CD4-positive, alpha-beta T cell treated with Interleukin-1 beta for 1 hour (primary cell): ENCODE measurements at regions not wholly inside any gene's neighbourhood (a gene's known extent, or its start where the extent isn't known, plus 50 kb on each side); places are given as distances from the start of the nearest gene placed in this dataset.

Experiments
- DNase-seq, 2 donors: peaks; one replicate each; pipeline ENCODE4 v3.0.0-alpha.2; 2020 to 2022

DNA sequence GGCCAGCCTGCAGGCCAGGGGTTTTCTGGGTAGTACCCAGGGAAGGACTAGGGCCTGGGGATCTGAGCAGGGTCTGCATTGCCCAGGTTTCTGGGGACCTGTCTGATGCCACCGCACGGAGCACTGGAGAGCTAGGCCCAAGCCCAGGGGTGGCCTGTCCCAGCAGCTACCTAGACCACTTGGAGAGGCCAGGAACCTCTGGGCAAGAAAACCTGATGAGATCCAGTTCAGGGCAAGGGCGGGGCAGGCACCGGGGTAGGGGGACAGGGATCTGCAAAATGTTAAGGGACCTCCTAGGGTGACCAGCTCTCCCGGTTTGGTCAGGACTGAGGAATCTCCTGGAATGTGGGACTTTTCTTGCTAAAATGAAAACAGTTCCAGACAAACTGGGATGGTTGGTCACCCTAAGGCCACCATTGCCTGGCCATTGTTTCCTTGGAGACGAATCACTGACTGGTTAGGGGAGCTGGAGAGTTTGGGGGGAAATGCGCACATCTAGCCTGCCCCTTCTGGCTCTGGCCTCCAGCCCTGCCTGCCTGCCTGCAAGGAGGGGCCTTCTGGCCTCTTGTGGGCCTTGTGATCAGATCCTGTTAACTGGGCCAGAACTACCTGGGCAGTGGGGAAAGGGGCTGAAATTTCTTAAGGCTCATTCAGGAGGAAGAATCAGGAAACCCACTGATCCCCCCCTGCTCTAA, 117.4 kb upstream of the TLE3 start:
- no peak for DNase-seq

- DNase-seq = no peak
These were observed 116.6 kb upstream of the TLE3 start for GRCh38 chr15:70214276-70214675.

DNA sequence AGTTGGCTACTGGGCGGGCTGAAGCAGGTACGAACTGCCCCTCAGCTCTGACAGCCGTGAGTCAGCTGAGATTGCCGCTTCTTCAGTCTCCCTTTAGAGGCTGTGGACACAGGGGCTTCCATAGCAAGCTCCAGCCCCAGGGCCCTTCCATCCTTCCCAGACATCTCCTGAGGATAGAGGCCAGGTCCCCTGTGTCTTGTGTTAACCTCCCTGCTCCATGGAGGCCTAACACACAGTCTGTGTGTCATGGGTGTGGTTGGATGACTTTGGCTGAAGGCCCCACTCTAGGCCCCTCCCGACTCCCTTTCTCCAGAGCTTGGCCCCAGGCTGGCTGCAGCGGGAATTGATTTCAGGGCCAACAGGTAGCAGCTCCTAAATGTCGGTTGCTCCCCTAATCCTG, 116.1 kb upstream of the TLE3 start:
- no peak for DNase-seq

DNA sequence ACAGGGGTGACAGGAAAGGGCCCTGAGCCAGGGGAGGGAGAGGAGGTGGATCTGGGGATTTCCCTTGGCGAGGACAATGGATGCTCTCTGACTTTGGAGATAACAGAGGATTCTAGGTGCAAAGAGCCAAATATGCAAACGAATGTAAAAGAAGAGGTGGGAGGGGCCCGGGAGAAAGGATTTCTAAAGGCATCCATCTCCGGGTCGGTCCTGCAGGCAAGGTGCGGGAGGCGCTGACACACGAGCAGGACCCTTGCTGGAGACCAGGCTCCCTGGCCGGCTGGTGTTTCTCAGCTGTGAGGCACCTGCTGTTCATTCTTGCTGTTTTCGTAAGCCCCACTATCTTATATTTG, 115.2 kb upstream of the TLE3 start:
- DNase-seq = no peak

DNA sequence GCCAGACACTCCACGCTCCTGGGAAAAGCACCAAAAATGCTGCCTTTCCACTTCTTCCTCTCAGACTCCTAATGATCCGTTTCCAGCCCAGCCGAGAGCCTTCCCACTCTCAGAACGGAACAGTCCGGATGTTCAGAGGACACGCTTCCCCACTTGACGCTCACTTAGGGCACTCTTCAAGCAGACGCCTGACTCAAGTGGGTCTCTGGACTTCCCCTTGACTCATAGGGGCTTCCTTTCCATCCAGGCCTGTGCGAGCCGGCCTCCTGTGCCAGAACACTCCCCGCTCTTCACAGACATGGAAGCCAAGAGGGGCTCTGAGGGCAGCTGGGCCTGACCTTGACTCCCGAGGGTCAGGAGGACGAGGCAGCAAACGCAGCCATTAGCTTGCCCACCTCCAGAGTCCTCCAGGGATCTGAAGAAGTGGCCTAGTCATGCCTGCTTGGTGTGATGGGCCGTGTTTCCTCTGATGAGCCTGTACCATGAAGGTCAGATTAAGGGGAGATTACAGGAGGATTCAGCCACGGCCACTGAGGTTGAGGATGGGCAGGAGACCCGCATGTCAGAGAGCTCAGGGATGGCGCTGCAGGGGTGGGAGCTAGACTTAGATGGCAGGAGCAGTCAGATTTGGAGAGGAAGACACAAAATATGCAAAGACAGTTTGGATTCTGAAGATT, 114.7 kb upstream of the TLE3 start:
- no peak for DNase-seq

DNA sequence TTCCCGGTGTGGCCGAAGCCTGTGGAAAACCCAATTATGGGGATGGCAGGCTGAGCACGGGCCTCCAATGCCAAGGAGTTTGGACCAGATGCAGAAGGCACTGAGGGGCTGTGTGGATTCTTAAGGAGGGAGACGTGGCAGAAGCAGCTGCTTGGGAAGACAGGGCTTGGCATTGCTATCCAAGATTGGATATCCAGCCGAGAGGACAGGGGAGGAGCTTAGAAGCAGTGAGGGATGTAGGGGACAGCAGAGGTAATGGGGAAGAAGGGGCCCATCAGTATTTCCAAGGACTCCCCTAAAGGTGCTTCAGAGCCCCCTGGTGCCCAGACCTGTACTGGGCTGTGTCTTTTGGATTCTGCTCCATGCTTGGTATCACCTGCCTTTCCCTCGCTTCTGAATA, 112.8 kb upstream of the TLE3 start:
- peak in 1 of 2 donors; percentile 5 for DNase-seq

GRCh38 chr15:70210076-70210475, 112.4 kb upstream of the TLE3 start:
- no peak for DNase-seq

DNA sequence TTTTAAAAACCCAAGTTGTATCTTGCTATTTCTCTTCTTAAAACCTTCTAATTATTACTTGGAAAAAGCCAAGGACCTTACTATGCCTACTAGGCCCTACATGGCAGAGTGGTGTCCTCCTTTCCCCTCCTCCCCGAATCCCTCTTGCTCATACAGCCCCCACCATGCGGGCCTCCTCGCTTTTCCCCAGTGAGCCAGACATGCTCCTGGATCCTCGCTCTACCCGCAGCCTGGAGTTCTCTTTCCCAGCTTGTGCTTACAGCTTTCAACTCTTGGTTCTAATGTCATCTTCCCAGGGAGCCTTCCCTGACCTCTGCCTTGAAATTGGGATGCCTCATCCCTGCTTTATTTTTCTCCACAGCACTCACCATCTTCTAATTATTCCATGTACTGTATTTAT, 111.8 kb upstream of the TLE3 start:
- DNase-seq = no peak

DNA sequence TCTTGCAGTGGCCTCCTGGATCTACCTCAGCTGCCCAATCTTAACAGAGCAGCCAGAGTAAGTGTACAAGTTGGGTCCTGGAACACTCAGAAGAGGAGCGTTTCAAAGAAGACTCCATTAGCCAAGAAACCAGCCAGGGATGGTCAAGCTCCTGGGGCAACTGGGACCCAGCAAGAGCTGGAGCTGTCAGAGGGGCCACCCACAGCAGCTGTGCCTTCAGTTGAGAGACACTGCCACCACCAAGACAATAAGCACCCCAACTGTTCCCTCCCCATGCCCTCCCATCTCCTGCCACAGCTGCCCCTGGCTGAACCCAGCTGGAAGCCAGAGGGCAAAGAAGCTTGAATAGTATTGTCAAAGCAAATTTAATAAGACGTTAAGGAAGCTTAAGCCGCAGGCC, 110.6 kb upstream of the TLE3 start:
- no peak for DNase-seq

DNA sequence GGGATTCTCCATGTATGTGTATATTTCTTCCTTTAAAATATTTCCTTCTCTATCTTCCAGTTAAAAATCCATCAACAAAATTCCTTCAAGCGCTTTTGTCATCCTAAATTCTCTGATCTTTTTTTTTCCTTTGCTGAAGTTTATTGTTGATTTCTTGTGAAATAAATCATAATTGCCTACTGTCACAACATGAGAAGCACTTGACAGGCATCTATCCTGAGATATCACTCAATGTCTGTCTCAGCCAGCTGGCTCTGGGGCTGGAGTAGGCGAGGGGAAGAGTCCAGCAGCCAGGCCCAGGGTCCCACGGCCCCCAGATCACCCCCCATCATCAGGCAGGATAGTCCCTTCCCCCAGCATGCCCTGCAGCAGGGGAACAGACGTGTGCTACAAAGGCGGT, 109.0 kb upstream of the TLE3 start:
- DNase-seq = no peak

DNA sequence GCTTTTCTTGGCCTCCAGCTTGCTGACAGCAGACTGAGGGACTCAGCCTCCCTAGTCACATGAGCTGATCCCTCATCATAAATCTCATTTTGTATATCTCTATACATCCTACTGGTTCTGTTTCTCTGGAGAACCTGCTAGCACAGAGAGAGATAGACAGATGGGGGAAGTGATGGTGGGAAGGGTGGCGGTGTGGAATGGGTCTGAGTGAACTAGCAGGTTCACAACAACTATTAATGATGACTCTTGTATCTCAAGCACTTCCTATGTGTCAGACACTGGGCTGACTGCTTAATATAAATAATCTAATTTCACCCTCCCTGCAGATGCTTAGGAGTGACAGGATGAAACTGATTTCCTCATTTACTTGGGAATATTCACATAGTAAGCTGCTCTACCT, 106.9 kb upstream of the TLE3 start:
- no peak for DNase-seq

- DNase-seq = no peak
These were observed 106.4 kb upstream of the TLE3 start for GRCh38 chr15:70203981-70204560.

DNA sequence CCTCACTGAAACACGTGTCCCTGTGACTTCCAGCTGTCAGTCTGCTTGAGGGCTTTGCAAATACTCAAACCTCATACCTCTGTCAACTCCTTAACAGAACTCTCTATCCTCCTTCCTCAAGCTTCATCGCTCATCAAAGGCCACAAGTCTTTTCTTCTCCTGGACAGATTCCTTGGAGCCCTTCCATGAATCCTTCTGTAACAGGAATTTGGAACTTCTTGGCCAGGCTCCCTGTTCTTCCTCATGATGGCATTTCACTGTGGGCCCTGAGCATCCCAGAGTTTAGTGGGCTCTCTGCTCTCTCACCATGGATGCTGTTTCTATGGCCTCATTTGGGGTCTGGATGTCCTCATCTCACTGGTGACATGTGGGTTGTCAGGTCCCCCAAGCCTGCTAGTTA, 105.0 kb upstream of the TLE3 start:
- no peak for DNase-seq

GRCh38 chr15:70201425-70201775, 103.7 kb upstream of the TLE3 start:
- no peak for DNase-seq

DNA sequence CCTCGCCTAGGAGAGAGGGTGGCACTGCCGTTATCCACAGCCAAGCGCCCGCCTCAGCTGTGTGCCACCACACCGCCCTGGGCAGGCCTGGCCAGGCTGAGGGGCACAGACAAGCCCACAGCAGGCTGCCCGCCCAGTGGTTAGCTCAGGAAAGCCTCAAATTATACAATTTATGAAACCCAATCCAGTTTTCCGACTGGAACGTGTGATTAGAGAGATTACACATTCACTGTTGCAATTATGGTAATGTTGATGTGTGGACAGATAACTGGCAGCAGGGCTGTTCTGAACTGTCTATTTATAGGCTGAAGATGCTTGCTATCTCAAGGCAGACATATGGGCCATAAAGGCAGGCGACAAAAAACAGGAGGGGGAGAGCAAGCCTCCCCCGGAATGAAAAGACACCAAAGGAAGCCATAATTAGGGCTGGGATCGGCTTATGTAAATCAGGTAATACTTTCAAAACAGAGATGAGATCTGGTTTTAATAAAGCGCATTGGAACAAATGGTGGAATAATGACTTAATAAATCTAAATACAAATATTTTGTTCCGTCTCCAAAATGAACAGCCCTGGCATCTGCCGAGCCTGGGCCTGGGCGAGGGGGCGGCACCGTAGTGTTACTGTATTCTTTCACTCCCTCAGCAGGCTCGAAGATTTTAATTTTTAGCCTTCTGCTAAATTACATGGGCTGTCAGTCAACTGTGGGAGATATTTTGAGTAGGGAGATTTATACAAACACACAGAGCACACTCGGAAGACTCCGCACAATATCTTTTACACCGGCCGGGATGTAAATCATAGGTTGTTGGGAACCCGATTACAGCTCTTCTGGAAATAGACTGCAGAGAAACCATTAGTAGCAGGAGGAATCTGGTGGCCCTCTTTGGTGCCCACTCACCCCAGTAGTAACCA, 103.1 kb upstream of the TLE3 start:
- no peak for DNase-seq

DNA sequence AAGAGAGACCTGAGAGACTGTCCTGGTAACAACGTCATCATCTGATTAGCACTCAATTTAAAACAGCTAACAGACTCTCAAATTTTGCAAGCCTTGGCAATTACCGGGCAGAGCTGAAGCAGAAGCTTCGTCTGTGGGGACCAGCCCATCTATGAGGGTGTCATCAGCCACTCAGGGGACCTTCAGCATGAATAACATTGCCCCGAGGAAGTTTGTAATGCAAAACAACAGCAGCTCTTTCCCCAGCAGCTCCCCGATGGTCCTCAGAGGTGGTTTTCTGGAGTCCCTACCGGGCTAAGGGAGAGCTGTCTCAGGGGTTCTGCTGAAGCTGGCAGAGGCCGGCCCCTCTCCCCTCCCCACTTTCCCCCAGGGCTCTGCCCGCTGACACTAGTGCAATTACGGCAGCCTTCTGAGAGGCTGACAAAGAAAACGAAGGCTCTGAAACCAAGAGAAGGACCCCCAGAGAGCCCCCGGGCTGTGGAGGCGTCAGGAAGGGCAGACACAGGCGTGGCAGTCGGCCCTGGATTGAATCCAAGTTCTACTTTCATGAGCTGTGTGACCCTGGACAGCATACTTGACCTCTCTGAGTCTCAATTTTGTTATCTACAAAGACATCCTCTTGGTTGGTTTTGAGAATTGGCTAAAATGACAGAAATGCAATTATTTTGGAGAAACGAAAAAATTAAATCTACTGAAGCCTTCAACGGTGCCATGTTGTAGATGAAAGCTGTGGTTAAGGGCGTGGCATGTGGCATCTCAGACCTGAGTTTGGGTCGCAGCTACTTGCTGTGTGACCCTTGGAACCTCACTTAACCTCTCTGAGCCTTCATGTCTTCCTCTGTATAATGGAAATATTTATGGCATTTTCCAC, 102.1 kb upstream of the TLE3 start:
- DNase-seq = no peak

DNA sequence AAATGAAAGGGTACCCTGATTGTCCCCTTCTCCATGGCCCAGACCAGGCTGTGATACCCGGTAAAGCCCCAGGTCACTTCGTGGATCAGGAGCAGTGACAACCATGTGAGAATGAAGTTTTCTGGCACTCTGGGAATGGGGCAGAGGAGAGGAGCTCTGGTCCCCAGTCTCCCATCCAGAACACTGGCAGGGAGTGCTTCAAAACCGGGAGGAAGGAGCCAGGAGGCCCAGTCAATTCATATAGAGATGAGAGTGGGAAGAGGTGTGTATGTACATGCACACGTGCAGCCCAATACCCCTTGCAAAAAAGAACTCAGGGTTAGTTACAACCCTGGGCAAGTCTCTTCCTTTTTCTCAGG, 101.4 kb upstream of the TLE3 start:
- no peak for DNase-seq

DNA sequence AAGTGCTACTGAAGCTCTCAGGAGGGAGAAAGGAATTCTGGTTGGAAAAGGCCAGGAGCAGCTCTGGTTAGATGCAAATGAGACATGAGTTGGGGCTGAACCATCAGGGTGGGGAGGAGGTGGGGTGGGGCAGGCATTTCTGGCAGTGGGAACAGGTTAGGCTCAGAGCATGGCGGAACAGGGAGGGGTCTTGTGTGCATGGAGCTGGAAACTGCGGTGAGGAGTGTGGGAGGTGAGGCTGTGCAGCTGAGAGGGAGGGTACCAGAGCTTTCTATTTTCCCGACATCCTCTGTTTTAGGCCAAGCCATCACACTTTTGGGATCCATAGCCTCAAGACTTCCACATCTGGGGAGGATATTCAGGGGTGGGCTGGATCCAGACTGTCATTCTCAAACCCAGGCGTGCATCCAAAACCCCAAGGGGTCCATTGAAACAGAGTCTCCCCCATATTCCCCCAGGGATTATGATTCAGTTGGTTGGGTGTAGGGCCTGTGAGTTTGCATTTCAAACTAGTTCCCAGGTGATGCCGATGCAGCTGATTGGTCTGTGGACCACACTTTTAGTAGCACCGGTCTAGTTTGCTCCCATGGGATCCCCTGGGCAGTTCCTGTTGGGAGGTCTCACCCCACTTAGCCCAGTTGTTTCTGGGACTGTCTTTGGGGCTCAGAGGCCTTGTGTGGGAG, 100.9 kb upstream of the TLE3 start:
- no peak for DNase-seq

DNA sequence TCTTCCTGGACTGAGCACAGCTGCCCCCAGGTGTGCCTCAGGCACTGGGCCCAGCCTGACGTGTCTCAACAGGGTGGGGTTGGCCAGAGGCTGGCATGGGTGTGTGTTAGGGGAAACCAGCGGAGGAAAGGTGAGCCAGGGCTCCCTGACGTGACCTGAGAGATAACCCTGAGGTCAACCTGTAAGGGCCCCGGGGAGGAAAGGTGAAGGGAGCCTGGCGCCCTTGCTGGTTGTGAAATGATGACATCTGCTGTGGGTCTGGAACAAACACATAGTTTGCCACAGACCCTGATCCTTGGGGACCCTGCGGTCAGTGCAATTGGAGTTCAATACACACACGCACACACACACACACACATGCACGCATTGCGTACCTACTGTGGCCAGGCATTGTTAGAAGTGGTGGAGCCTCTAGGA, 100.2 kb upstream of the TLE3 start:
- no peak for DNase-seq

DNA sequence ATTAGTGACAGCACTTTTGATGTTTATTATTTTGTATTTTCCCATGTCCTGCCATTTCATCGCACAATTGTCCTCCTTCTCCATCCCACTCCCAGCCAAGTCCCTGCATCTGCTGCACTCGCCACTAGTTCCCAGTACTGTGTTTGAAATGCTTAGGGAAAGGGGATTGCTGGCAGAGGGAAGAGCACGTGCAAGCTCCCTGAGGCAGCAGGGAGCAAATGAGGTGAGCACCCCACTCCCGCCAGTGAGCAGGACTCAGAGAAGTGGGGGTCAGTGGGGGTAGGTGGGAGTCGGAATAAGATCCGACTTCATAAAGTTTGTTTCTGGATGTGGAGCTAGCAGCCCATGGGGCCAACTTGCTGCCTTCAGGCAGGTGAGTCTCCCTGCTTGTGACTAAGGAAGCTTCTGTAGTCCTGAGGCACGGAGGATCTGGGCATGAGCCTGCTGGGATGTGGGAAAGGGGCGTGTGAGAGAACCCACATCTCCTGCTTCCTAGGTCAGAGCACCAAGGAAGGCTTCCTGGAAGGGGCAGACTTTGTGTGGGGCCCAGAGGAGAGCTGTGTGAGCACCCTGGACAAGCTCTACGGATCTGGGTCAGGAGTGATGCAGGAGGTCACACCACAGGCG, 99.7 kb upstream of the TLE3 start:
- DNase-seq = no peak
